ENCODE measurements at regions not wholly inside any gene's neighbourhood (a gene's known extent, or its start where the extent isn't known, plus 50 kb on each side); places are given as distances from the start of the nearest gene placed in this dataset.
"Not testable (repeated sequence)": the region's sequence is repeated elsewhere in the genome, so short reads cannot be mapped to it uniquely, and the experiment has no call there.

DNA sequence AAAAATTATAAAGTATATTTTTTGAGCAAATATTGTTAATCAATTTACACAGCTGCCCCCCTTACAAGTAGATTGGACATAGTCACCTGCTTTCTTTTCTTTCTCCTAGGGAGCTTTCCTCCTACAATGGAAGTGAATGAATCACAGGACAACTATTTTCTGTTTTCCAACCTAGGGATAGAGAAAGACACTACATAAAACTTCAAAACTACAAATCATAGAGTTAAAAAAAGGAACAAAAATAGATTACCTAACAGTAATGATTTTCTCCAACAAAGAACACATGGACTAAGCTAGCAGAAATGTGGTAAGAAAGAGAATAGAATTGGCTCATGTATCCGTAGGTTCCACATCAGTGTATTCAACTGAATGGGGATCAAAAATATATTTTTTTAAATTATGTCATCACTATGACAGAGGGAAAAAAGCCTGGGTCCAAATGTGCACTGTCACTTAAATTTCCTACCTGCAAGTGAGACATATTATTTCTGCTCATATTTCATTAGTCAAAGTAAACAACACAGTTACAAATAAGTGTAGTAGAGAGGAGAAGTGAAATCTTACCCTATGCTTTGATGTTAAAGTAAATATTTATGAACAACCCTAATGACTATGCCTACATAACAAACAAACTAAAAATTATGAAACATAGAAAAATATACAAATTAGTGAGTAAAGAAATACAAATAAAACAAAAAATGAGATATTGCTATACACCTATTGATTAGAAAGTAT is 756.7 kb downstream of the SOCS6 start:
- no peak for DNase-seq (ENCODE audit: low spot score in 2 of 2, unreplicated experiment in 2 of 2)
- Mint-ChIP-seq H3K36me3 (no peaks in the 10 kb centered on the region), H3K27me3 (ENCODE audit: low read depth) (peaks cover 2% of the 10 kb centered on the region), H3K4me3 (no peak overlapping the region), H3K27ac (no peak overlapping the region), H3K9me3 (no peaks in the 10 kb centered on the region), H3K4me1 (no peaks in the 10 kb centered on the region)
- TF ChIP-seq, protein P1, sequence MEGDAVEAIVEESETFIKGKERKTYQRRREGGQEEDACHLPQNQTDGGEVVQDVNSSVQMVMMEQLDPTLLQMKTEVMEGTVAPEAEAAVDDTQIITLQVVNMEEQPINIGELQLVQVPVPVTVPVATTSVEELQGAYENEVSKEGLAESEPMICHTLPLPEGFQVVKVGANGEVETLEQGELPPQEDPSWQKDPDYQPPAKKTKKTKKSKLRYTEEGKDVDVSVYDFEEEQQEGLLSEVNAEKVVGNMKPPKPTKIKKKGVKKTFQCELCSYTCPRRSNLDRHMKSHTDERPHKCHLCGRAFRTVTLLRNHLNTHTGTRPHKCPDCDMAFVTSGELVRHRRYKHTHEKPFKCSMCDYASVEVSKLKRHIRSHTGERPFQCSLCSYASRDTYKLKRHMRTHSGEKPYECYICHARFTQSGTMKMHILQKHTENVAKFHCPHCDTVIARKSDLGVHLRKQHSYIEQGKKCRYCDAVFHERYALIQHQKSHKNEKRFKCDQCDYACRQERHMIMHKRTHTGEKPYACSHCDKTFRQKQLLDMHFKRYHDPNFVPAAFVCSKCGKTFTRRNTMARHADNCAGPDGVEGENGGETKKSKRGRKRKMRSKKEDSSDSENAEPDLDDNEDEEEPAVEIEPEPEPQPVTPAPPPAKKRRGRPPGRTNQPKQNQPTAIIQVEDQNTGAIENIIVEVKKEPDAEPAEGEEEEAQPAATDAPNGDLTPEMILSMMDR (IDR thresholded peaks at IDR 0.05; ENCODE audit: unreplicated experiment), result no peak

DNA sequence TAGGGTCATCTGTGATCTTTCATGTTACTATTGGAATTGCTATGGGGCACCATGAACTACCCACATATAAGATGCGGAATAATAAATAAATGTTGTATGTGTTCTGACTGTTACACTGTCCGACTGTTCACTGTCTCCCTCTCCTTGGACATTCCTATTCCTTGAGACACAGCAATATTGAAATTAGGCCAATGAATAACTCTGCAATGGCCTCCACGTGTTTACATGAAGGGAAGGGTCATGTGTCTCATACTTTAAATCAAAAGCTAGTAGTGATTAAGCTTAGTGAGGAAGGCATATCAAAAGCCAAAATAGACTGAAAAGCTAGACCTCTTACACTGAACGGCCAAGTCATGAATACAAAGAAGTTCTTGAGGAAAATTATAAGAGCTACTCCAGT is 751.3 kb downstream of the SOCS6 start:
- Mint-ChIP-seq H3K27ac (no peak overlapping the region), H3K36me3 (no peaks in the 10 kb centered on the region), H3K4me3 (no peak overlapping the region), H3K4me1 (no peaks in the 10 kb centered on the region), H3K27me3 (ENCODE audit: low read depth) (peaks cover 8% of the 10 kb centered on the region), H3K9me3 (no peaks in the 10 kb centered on the region)
- DNase-seq (ENCODE audit: low spot score in 2 of 2, unreplicated experiment in 2 of 2), result no peak
- TF ChIP-seq, protein P1 (IDR thresholded peaks at IDR 0.05; ENCODE audit: unreplicated experiment), result no peak

DNA sequence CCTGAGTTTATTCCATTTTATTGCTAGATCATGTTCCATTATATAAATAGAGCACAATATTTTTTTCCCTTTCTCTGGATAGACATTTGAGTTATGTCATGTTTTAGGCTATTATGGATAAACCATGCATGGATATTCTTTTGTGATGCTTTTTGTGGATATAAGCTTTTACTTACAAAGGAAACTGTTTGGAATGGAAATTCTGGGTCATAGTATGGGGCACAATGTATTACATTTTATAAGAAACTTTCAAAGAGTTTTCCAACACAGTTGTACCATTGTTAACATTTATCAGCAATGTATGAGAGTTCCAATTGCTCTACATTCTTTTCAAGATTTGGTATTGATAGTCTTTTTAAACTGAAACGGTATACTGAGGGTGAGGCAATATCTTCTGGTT is 749.4 kb downstream of the SOCS6 start:
- no peaks in the 10 kb centered on the region for H3K9me3 Mint-ChIP-seq

DNA sequence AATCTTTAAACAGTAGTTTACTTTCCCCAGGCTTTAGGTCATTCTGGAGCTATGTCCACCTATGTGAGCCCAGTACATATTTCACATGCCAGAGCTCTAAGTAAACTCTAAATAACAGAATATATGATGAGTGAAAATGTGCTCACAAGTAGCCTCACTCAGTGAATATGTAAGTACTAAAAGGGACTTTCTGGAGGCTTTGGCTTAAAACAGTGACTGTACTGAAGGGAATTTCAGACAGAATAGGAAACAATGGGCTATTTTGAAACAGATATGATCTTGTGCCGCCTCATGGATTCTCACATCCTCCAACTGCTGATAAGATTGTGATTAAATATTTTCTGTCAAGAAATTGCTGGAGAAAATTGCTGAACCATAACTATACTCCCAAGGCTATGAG is 747.9 kb downstream of the SOCS6 start:
- no peak for DNase-seq (ENCODE audit: low spot score in 2 of 2, unreplicated experiment in 2 of 2)
- H3K4me3 Mint-ChIP-seq, result no peak overlapping the region
- H3K36me3 Mint-ChIP-seq, result no peaks in the 10 kb centered on the region
- H3K4me1 Mint-ChIP-seq, result no peaks in the 10 kb centered on the region
- no peaks in the 10 kb centered on the region for H3K9me3 Mint-ChIP-seq
- TF ChIP-seq, protein P1 (IDR thresholded peaks at IDR 0.05; ENCODE audit: unreplicated experiment), result no peak
- H3K27ac Mint-ChIP-seq, result no peak overlapping the region
- peaks cover 8% of the 10 kb centered on the region for H3K27me3 Mint-ChIP-seq (ENCODE audit: low read depth)

More for the DNA sequence above, 749.4 kb downstream of the SOCS6 start:
- TF ChIP-seq, protein P1 (IDR thresholded peaks at IDR 0.05; ENCODE audit: unreplicated experiment), result no peak
- Mint-ChIP-seq H3K4me1 (no peaks in the 10 kb centered on the region), H3K27me3 (ENCODE audit: low read depth) (peaks cover 8% of the 10 kb centered on the region), H3K4me3 (no peak overlapping the region), H3K27ac (no peak overlapping the region), H3K36me3 (no peaks in the 10 kb centered on the region)
- DNase-seq (ENCODE audit: low spot score in 2 of 2, unreplicated experiment in 2 of 2), result no peak

DNA sequence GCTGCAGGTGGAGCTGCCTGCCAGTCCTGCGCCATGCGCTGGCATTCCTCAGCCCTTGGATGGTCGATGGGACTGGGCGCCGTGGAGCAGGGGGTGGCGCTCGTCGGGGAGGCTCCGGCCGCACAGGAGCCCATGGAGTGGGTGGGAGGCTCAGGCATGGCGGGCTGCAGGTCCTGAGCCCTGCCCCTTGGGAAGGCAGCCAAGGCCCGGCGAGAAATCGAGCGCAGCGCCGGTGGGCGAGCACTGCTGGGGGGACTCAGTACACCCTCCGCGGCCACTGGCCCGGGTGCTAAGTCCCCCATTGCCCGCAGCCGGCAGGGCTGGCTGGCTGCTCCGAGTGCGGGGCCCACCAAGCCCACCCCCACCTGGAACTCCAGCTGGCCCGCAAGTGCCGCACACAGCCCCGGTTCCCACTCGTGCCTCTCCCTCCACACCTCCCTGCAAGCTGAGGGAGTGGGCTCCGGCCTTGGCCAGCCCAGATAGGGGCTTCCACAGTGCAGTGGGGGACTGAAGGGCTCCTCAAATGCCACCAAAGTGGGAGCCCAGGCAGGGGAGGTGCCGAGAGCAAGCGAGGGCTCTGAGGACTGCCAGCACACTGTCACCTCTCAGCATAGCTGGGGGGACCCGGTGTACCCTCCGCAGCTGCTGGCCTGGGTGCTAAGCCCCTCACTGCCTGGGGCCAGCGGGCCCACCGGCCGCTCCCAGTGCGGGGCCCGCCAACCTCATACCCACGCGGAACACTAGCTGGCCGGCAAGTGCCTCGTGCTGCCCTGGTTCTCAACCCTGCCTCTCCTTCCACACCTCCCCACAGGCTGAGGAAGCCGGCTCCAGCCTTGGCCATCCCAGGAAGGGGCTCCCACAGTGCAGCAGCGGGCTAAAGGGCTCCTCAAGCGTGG is 742.7 kb downstream of the SOCS6 start:
- H3K27ac Mint-ChIP-seq; DNase-seq (ENCODE audit: low spot score in 2 of 2, unreplicated experiment in 2 of 2); H3K27me3 Mint-ChIP-seq (ENCODE audit: low read depth); H3K4me3 Mint-ChIP-seq; H3K9me3 Mint-ChIP-seq; H3K4me1 Mint-ChIP-seq; H3K36me3 Mint-ChIP-seq: not testable (repeated sequence)

DNA sequence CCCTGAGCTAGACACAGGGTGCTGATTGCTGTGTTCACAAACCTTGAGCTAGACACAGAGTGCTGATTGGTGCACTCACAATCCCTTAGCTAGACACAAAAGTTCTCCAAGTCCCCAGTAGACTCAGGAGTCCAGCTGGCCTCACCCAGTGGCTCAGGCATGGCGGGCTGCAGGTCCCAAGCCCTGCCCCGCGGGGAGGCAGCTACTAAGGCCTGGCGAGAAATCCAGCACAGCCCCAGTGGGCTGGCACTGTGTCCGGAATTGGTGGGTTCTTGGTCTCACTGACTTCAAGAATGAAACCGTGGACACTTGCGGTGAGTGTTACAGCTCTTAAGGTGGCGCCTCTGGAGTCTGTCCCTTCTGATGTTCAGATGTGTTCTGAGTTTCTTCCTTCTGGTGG is 741.2 kb downstream of the SOCS6 start:
- not testable (repeated sequence) for H3K4me1 Mint-ChIP-seq; H3K9me3 Mint-ChIP-seq; H3K27me3 Mint-ChIP-seq (ENCODE audit: low read depth); H3K27ac Mint-ChIP-seq; H3K4me3 Mint-ChIP-seq; DNase-seq (ENCODE audit: low spot score in 2 of 2, unreplicated experiment in 2 of 2); H3K36me3 Mint-ChIP-seq
